ENCODE measurements at regions not wholly inside any gene's neighbourhood (a gene's known extent, or its start where the extent isn't known, plus 50 kb on each side); places are given as distances from the start of the nearest gene placed in this dataset.

DNA sequence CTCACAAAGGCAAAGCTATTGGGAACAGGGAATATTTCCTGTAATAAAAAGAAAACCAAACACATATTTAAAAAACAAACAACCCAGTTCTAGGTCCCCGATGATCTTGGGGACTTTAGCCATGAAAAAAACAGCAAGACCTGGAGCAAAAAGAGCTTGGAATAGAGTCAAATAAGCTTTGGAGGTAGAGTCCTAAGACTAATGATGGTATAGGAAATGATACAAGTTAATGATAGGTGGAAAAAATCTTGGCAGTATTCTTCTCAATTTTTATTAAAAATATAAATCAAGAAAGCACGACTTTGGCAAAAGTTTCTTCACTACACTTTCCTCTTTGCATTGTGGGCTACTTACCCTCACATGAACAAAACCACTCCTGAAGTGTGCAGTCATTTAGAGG lies 481.5 kb downstream of the EBF1 start:
- H3K4me3 Mint-ChIP-seq: no peak overlapping the region
- H3K9me3 Mint-ChIP-seq: no peaks in the 10 kb centered on the region
- DNase-seq (ENCODE audit: low read depth, low spot score): no peak
- H3K4me1 Mint-ChIP-seq: no peaks in the 10 kb centered on the region
- H3K27ac Mint-ChIP-seq (ENCODE audit: unreplicated experiment): no peak overlapping the region
- TF ChIP-seq, protein P1, sequence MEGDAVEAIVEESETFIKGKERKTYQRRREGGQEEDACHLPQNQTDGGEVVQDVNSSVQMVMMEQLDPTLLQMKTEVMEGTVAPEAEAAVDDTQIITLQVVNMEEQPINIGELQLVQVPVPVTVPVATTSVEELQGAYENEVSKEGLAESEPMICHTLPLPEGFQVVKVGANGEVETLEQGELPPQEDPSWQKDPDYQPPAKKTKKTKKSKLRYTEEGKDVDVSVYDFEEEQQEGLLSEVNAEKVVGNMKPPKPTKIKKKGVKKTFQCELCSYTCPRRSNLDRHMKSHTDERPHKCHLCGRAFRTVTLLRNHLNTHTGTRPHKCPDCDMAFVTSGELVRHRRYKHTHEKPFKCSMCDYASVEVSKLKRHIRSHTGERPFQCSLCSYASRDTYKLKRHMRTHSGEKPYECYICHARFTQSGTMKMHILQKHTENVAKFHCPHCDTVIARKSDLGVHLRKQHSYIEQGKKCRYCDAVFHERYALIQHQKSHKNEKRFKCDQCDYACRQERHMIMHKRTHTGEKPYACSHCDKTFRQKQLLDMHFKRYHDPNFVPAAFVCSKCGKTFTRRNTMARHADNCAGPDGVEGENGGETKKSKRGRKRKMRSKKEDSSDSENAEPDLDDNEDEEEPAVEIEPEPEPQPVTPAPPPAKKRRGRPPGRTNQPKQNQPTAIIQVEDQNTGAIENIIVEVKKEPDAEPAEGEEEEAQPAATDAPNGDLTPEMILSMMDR (conservative IDR thresholded peaks at IDR 0.05): no peak
- no peaks in the 10 kb centered on the region for H3K36me3 Mint-ChIP-seq (ENCODE audit: low read depth)
- no peaks in the 10 kb centered on the region for H3K27me3 Mint-ChIP-seq (ENCODE audit: low read depth)

DNA sequence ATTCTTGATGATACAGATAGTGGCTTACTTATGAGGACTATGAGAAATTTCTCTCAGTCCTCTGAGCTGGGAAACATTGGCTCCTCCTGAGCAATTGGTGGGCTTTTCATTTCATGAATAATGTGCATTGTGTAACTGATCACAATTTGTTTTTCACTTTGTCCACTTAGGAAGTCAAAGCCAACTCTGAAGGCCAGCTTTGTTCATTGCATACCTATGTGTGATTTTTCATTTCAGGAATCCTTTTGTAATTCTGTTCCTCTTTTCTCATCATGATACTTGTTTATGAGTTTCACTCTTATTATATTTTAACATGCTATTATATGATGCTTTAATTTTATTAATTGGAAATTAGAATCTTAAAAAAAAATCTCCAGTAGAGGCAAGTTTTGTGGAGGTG lies 483.0 kb downstream of the EBF1 start:
- TF ChIP-seq, protein P1 (conservative IDR thresholded peaks at IDR 0.05): no peak
- no peaks in the 10 kb centered on the region for H3K36me3 Mint-ChIP-seq (ENCODE audit: low read depth)
- no peaks in the 10 kb centered on the region for H3K4me1 Mint-ChIP-seq
- no peaks in the 10 kb centered on the region for H3K9me3 Mint-ChIP-seq
- no peak overlapping the region for H3K4me3 Mint-ChIP-seq
- H3K27ac Mint-ChIP-seq (ENCODE audit: unreplicated experiment): no peak overlapping the region
- DNase-seq (ENCODE audit: low read depth, low spot score): no peak
- H3K27me3 Mint-ChIP-seq (ENCODE audit: low read depth): no peaks in the 10 kb centered on the region

DNA sequence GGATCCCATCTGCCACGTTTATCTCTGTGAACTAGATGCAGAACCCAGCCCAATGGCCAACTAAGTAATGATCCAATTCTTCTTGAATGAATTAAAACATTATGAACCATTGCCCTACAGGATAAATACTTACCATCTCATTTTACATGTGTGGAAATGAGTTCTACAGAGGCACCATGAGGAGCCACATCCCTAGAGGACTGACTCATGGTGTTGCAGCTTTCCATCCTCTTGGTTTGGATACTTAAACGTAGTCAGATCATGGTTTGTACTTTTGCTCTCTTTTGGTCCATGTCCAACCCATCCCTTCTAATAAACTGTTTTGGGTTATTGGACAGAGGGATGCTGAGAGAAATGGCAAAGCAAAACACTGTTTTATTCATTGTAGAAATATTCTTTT lies 484.8 kb downstream of the EBF1 start:
- H3K9me3 Mint-ChIP-seq: no peaks in the 10 kb centered on the region
- DNase-seq (ENCODE audit: low read depth, low spot score): no peak
- no peak overlapping the region for H3K27ac Mint-ChIP-seq (ENCODE audit: unreplicated experiment)
- no peak overlapping the region for H3K4me3 Mint-ChIP-seq
- H3K36me3 Mint-ChIP-seq (ENCODE audit: low read depth): no peaks in the 10 kb centered on the region
- TF ChIP-seq, protein P1 (conservative IDR thresholded peaks at IDR 0.05): no peak
- H3K27me3 Mint-ChIP-seq (ENCODE audit: low read depth): no peaks in the 10 kb centered on the region
- H3K4me1 Mint-ChIP-seq: no peaks in the 10 kb centered on the region

DNA sequence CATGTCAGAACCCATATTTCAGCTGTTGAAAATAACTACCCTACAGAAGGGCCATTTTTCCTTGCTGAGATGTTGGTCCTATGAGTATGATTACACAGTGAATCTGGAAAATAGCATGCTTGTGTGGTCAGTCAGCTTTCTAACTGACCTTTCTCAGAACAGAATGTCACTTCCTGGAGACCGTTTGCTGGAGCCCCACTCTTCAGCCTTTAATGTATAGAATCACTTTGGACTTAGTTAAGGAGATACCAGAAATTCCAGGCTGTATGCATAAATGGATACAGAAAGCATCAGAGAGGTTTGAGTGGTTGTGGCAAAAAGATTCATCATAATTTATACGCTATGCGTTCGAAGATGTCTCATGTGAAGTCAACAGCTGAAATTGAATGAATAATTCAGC lies 488.1 kb downstream of the EBF1 start:
- H3K27me3 Mint-ChIP-seq (ENCODE audit: low read depth): no peaks in the 10 kb centered on the region
- no peak overlapping the region for H3K4me3 Mint-ChIP-seq
- no peaks in the 10 kb centered on the region for H3K36me3 Mint-ChIP-seq (ENCODE audit: low read depth)
- H3K27ac Mint-ChIP-seq (ENCODE audit: unreplicated experiment): no peak overlapping the region
- H3K9me3 Mint-ChIP-seq: no peaks in the 10 kb centered on the region
- no peaks in the 10 kb centered on the region for H3K4me1 Mint-ChIP-seq
- TF ChIP-seq, protein P1 (conservative IDR thresholded peaks at IDR 0.05): no peak
- DNase-seq (ENCODE audit: low read depth, low spot score): no peak

DNA sequence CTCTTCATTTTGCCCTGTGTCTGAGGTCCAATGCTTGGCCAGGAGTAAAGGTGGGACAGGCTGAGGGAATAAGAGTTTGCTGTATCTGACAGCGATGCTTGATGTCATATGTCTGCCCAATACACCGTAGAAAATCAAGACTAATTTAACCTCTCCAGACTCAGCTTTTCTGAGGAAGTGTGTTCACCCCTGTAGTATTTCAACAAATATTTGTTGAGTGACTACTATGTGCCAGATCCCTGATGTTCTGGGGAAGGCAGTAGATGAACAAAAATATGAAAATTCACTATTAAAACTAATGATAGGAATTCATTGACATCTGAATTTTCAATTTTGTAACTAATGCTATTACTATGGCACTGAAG lies 489.7 kb downstream of the EBF1 start:
- no peak overlapping the region for H3K27ac Mint-ChIP-seq (ENCODE audit: unreplicated experiment)
- H3K27me3 Mint-ChIP-seq (ENCODE audit: low read depth): no peaks in the 10 kb centered on the region
- TF ChIP-seq, protein P1 (conservative IDR thresholded peaks at IDR 0.05): no peak
- no peak for DNase-seq (ENCODE audit: low read depth, low spot score)
- H3K4me3 Mint-ChIP-seq: no peak overlapping the region
- no peaks in the 10 kb centered on the region for H3K4me1 Mint-ChIP-seq
- no peaks in the 10 kb centered on the region for H3K36me3 Mint-ChIP-seq (ENCODE audit: low read depth)
- H3K9me3 Mint-ChIP-seq: no peaks in the 10 kb centered on the region

All from neural crest cell (in vitro differentiated cells).